Karpas-422 (cell line): ENCODE measurements at regions not wholly inside any gene's neighbourhood (a gene's known extent, or its start where the extent isn't known, plus 50 kb on each side); places are given as distances from the start of the nearest gene placed in this dataset.
"Not testable (repeated sequence)": the region's sequence is repeated elsewhere in the genome, so short reads cannot be mapped to it uniquely, and the experiment has no call there.

ENCODE experiments used
- DNase-seq: peaks from one replicate; pipeline ENCODE4 v3.0.0-alpha.2; 2015
- H2AFZ ChIP-seq: fragments of 200-600 bp; sonication (generic); 2 replicates; pipeline ENCODE4 v1.6.1; 2014; ENCODE audit warnings: antibody characterized with exemption, low read length, mixed read lengths
- H3K27ac ChIP-seq: fragments of 200-600 bp; sonication (generic); 2 replicates; pipeline ENCODE4 v1.5.1; 2014; ENCODE audit warnings: mild to moderate bottlenecking, low read length, moderate library complexity
- H3K27me3 ChIP-seq: fragments of 200-600 bp; sonication (generic); 2 replicates; pipeline ENCODE4 v1.6.1; 2014; ENCODE audit warnings: low read length, mixed read lengths
- H3K36me3 ChIP-seq: fragments of 200-600 bp; sonication (generic); 2 replicates; pipeline ENCODE4 v1.6.1; 2014; ENCODE audit warnings: low read length, mixed read lengths; ENCODE audit not compliant: insufficient read depth
- H3K4me1 ChIP-seq: fragments of 200-600 bp; sonication (generic); 2 replicates; pipeline ENCODE4 v1.6.1; 2014; ENCODE audit warnings: mild to moderate bottlenecking, low read length, mixed read lengths
- H3K4me2 ChIP-seq: fragments of 200-600 bp; sonication (generic); 2 replicates; pipeline ENCODE4 v1.6.1; 2014; ENCODE audit warnings: low read length, low read depth, mild to moderate bottlenecking; ENCODE audit not compliant: poor library complexity, severe bottlenecking
- H3K4me3 ChIP-seq: fragments of 200-600 bp; sonication (generic); 2 replicates; pipeline ENCODE4 v1.5.1; 2014; ENCODE audit warnings: mild to moderate bottlenecking, antibody characterized with exemption, low read length, mixed read lengths
- H3K79me2 ChIP-seq: fragments of 200-600 bp; sonication (generic); 2 replicates; pipeline ENCODE4 v1.6.1; 2014; ENCODE audit warnings: mild to moderate bottlenecking, low read length, mixed read lengths
- H3K9ac ChIP-seq: fragments of 200-600 bp; sonication (generic); 2 replicates; pipeline ENCODE4 v1.6.0; 2014; ENCODE audit warnings: low read length
- H3K9me2 ChIP-seq: fragments of 200-600 bp; sonication (generic), shearing (Covaris generic); replicated peaks from 2 replicates; pipeline ENCODE4 v1.6.0; 2014; ENCODE audit warnings: mild to moderate bottlenecking, low read length, moderate library complexity; ENCODE audit not compliant: insufficient read depth
- H3K9me3 ChIP-seq: fragments of 300-700, 200-600 bp; sonication (generic); 2 replicates; pipeline ENCODE4 v1.6.1; 2014; ENCODE audit warnings: low read length, mixed read lengths
- H4K20me1 ChIP-seq: fragments of 200-600 bp; sonication (generic); 2 replicates; pipeline ENCODE4 v1.6.1; 2014; ENCODE audit warnings: mild to moderate bottlenecking, antibody characterized with exemption, low read length, low read depth; ENCODE audit not compliant: insufficient read depth

DNA sequence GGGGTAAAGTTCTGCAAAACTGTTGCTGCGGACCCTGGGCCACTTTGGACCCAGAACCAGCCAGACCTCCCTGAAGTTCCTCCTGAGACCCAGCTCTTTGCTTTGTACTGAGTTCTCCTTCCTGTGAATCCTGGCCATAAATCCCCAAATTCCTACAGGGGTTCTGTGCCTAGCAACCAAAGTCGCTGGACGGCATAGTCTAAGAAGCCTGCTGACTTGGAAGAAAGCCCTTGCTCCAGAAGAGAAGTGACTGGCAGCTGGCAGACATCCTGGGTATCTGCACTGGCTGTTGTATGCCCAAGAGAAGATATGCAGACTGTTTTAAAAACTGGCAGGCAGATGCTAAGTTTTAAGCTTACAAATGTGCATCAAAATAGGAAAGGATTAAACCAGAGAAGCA lies 99.9 kb upstream of the SLC24A4 start:
- Histone ChIP-seq H3K4me2 (no peak overlapping the region), H3K4me3 (no peak overlapping the region), H3K79me2 (no peaks in the 10 kb centered on the region), H3K27me3 (no peaks in the 10 kb centered on the region), H4K20me1 (no peaks in the 10 kb centered on the region), H3K36me3 (no peaks in the 10 kb centered on the region), H3K27ac (no peak overlapping the region), H3K9me3 (no peaks in the 10 kb centered on the region), H3K9me2 (no peaks in the 10 kb centered on the region), H3K4me1 (no peaks in the 10 kb centered on the region), H2AFZ (no peak overlapping the region), H3K9ac (no peak overlapping the region)
- DNase-seq: no peak

DNA sequence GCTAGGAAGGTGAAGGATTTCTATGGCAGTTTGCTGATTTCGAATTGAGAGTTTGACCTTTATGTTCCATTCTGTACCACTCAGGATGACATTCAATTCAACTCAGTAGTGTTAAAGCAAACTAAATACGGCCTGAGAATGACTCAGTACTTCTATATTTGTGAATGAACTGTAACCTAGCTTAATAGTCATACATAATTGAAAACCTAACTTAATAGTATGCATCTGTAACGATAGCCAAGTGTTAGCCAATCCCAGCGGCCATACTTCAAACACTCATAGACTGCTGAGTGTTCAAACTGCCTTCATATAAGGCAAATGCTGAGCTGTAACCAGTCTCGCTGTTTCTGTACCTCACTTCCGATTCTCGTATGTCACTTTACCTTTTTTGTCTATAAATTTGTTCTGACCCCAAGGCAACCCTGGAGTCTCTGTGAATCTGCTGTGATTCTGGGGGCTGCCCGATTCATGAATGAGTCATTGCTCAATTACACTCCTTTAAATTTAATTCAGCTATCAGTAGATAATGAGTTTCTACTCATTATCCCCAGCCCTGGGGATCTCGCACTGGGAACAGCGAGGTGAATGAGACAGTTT lies 98.5 kb upstream of the SLC24A4 start:
- peak; percentile 56 for DNase-seq
- no peak overlapping the region for H3K4me3 ChIP-seq
- H3K27me3 ChIP-seq: no peaks in the 10 kb centered on the region
- H3K79me2 ChIP-seq: no peaks in the 10 kb centered on the region
- H3K9ac ChIP-seq: no peak overlapping the region
- no peak overlapping the region for H3K4me2 ChIP-seq
- H2AFZ ChIP-seq: no peak overlapping the region
- H3K4me1 ChIP-seq: no peaks in the 10 kb centered on the region
- H4K20me1 ChIP-seq: no peaks in the 10 kb centered on the region
- no peak overlapping the region for H3K27ac ChIP-seq
- H3K9me2 ChIP-seq: no peaks in the 10 kb centered on the region
- no peaks in the 10 kb centered on the region for H3K36me3 ChIP-seq
- no peaks in the 10 kb centered on the region for H3K9me3 ChIP-seq

DNA sequence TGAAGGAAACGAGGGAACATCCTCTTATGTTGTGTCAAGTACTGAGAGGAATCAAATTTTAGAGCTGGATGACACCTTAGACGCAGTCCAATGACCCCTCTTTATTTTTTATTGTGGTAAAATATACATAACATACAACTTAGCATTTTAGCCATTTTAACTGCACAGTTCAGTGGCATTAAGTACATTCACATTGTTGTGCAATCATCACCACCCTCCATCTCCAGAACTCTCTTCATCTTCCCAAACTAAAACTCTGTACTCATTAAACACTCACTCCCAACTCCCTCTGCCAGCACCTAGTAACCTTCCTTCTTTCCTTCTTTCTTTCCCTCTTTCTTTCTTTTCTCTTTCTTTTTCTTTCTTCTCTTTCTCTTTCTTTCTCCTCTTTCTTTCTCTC lies 97.2 kb upstream of the SLC24A4 start:
- H4K20me1 ChIP-seq: no peaks in the 10 kb centered on the region
- no peaks in the 10 kb centered on the region for H3K9me3 ChIP-seq
- H3K9ac ChIP-seq: no peak overlapping the region
- no peak overlapping the region for H2AFZ ChIP-seq
- no peaks in the 10 kb centered on the region for H3K4me1 ChIP-seq
- H3K27me3 ChIP-seq: no peaks in the 10 kb centered on the region
- no peak overlapping the region for H3K4me2 ChIP-seq
- H3K36me3 ChIP-seq: no peaks in the 10 kb centered on the region
- H3K4me3 ChIP-seq: no peak overlapping the region
- no peaks in the 10 kb centered on the region for H3K9me2 ChIP-seq
- no peak for DNase-seq
- H3K27ac ChIP-seq: no peak overlapping the region
- H3K79me2 ChIP-seq: no peaks in the 10 kb centered on the region

DNA sequence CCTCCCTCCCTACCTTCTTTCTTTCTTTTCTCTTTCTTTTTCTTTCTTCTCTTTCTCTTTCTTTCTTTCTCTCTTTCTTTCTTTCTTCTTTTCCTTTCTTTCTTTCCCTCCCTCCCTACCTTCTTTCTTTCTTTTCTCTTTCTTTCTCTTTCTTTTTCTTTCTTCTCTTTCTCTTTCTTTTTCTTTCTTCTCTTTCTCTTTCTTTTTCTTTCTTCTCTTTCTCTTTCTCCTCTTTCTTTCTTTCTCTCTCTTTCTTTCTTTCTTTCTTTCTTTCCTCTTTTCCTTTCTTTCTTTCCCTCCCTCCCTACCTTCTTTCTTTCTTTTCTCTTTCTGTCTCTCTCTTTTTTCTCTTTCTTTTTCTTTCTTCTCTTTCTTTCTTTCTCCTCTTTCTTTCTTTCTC lies 96.8 kb upstream of the SLC24A4 start:
- H3K4me3 ChIP-seq, H3K4me2 ChIP-seq, DNase-seq, H3K4me1 ChIP-seq, H2AFZ ChIP-seq, H3K36me3 ChIP-seq, H4K20me1 ChIP-seq, H3K27ac ChIP-seq, H3K9me2 ChIP-seq, H3K27me3 ChIP-seq, H3K9me3 ChIP-seq, H3K79me2 ChIP-seq, H3K9ac ChIP-seq: not testable (repeated sequence)

DNA sequence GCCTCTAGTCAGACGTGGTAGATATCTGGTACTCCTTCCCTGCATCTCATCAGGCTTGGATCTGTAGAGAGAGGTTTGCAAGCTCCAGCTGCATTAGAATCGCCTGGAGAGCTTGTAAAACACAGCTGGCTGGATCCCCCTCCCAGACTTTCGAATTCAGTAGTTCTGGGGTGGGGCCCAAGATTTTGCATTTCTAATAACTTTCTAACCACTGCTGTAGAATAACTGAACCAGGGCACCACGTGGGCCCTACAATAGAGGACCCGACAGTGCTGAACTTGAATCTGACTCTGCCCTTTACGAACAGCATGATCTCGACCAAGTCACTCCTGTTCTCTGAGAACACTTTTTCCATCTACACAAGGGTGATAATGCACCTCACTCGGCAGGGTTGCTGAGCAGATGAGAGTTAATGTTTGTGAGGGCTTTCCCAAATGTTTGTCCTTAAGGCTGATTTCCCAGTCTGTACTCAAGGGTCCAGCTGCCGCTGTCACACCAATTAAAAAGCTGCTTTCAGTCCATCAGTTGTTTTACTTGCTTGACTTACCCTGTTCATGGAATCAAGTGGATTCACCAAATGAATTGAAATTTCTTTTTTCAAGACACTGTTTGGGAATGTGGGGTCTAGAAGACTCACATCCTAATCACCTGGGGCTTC lies 86.6 kb upstream of the SLC24A4 start:
- Histone ChIP-seq H4K20me1 (no peaks in the 10 kb centered on the region), H3K79me2 (no peaks in the 10 kb centered on the region), H3K27me3 (0 out of 2 replicates have a peak, but pooled peaks cover 3% of the 10 kb centered on the region), H3K9ac (no peak overlapping the region), H3K9me3 (no peaks in the 10 kb centered on the region), H2AFZ (no peak overlapping the region), H3K4me2 (no peak overlapping the region), H3K9me2 (no peaks in the 10 kb centered on the region), H3K4me1 (no peaks in the 10 kb centered on the region), H3K27ac (no peak overlapping the region), H3K4me3 (no peak overlapping the region), H3K36me3 (no peaks in the 10 kb centered on the region)
- DNase-seq: no peak

DNA sequence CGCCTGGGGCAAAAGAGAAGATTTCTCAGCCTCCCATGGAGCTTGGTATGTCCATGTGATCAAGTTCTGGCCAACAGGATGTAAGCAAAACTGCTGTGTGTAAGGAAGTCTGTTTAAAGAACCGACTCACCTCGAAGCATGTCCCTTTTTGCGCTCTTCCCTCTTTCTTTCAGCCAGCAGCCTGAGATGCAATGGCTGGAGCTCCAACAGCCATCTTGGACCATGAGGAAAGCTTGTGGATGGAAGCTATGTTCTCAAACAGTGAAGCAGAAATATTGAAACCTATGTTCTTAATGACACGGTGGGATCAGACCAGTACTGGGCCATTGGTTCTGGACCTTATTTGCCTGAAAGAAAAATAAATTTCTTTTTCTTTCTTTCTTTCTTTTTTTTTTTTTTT lies 82.3 kb upstream of the SLC24A4 start:
- Histone ChIP-seq H3K4me2 (no peak overlapping the region), H3K4me1 (no peaks in the 10 kb centered on the region), H2AFZ (no peak overlapping the region), H3K4me3 (no peak overlapping the region), H3K27me3 (no peaks in the 10 kb centered on the region), H3K27ac (no peak overlapping the region), H3K9me2 (no peaks in the 10 kb centered on the region), H4K20me1 (no peaks in the 10 kb centered on the region), H3K9me3 (peaks cover 4% of the 10 kb centered on the region; the same call in 1 of the 2 replicates), H3K79me2 (no peaks in the 10 kb centered on the region), H3K9ac (no peak overlapping the region), H3K36me3 (no peaks in the 10 kb centered on the region)
- DNase-seq: no peak

DNA sequence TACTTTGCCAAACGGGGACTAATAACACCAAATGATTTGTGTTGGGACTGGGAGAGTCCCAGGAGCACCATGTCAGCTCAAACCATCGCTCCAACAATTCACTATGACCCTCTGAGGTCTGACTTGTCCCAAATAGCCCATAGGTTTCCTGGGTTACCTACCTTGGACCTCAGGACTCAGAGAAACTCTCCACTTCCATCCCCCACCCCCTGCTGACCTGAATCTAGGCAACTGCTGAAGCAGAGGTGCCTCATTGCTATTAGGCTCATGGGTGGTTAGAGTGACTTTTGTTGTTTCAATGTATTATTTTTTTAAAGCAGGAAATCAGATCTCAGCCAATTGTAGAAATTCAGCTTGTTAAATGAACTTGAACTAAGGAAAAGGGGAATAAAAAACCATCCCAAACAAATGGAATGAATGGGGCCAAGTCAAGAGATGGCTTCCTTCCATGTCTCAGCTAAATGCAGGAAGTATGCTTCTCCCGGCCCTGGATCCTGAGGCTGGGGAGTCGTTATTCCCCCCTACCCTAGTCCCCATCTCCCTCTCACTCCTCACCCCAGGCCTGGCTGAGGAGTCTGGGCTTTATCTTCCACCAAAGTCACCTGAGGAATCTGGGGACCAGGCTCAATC lies 80.9 kb upstream of the SLC24A4 start:
- H3K9ac ChIP-seq: no peak overlapping the region
- peaks cover 4% of the 10 kb centered on the region; the same call in 1 of the 2 replicates for H3K9me3 ChIP-seq
- H3K4me1 ChIP-seq: no peaks in the 10 kb centered on the region
- no peaks in the 10 kb centered on the region for H3K79me2 ChIP-seq
- no peak overlapping the region for H3K4me2 ChIP-seq
- H3K27me3 ChIP-seq: no peaks in the 10 kb centered on the region
- H3K27ac ChIP-seq: no peak overlapping the region
- H3K4me3 ChIP-seq: no peak overlapping the region
- DNase-seq: no peak
- no peaks in the 10 kb centered on the region for H3K36me3 ChIP-seq
- no peaks in the 10 kb centered on the region for H3K9me2 ChIP-seq
- H4K20me1 ChIP-seq: no peaks in the 10 kb centered on the region
- H2AFZ ChIP-seq: no peak overlapping the region

DNA sequence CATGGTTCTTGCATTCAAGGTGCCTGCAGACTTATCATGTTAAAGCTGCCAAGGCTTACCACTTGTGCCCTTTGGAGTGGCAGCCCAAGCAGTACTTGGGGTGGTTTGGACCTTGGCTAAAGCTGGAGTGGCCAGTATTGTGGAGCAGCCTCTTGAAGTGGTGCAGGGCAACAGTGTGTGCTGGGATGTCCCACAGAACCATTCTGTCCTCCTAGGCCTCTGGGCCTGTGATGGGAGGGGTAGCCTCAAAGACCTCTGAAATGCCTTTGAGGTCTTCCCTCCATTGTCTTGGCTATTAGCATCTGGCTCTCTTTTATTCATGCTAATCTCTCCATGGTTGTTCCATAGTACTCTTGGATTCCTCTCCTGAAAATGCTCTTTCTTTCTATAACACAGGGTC lies 78.2 kb upstream of the SLC24A4 start:
- no peak overlapping the region for H3K4me3 ChIP-seq
- H3K4me2 ChIP-seq: no peak overlapping the region
- no peak overlapping the region for H2AFZ ChIP-seq
- DNase-seq: no peak
- no peak overlapping the region for H3K9ac ChIP-seq
- H3K27me3 ChIP-seq: no peaks in the 10 kb centered on the region
- no peaks in the 10 kb centered on the region for H4K20me1 ChIP-seq
- H3K9me3 ChIP-seq: peaks cover 4% of the 10 kb centered on the region; the same call in 1 of the 2 replicates
- no peak overlapping the region for H3K27ac ChIP-seq
- no peaks in the 10 kb centered on the region for H3K4me1 ChIP-seq
- no peaks in the 10 kb centered on the region for H3K79me2 ChIP-seq
- H3K36me3 ChIP-seq: no peaks in the 10 kb centered on the region
- H3K9me2 ChIP-seq: no peaks in the 10 kb centered on the region
